ENCODE measurements at regions not wholly inside any gene's neighbourhood (a gene's known extent, or its start where the extent isn't known, plus 50 kb on each side); places are given as distances from the start of the nearest gene placed in this dataset.

DNA sequence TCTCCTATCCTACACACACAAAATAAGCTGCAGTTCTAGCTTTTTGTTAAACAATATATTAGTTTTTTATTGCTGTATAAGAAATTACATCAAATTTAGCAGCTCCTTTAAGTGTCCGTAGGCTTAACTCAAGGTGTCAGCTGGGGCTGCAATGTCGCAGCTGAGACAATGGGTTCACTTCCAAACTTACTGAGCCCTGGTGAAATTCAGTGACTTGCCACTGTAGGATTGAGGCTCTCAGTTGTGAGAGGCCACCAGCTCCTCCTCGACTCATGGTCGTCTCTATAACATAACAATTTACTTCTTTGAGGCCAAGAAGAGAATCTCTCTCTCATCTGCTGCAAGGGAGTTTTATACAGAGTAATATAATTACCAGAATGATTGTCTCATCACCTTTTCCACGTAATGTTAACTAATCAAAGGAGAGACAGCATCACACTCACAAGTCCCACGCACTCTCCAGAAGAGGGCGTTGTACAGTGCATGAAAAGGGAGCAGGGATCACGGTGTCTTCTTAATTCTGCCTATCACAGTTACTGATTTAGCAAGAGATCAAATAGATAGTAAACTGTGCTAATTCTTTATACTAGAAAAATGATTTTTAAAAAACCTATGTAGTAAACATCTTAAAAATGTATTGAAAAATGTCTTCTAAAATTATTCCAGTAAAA, 735.6 kb upstream of the GBE1 start:
- in situ Hi-C loops (cut with MboI; ENCODE audit: low sequenced_read_pairs in 4 of 4) (no loop called here), intact Hi-C loops (cut with DNase I; ENCODE audit: low total_unique reads) (no loop called here)
- H3K9me3 ChIP-seq = no peaks in the 10 kb centered on the region
- H3K27me3 ChIP-seq = no peaks in the 10 kb centered on the region
- no peak for DNase-seq
- TF ChIP-seq POLR2A (IDR thresholded peaks at IDR 0.05) (no peak), CTCF (IDR thresholded peaks at IDR 0.05 in 4 of 5, conservative IDR thresholded peaks at IDR 0.05 in 1 of 5) (no peak)
- no peak for ATAC-seq
- no peak overlapping the region for H3K27ac ChIP-seq
- no peaks in the 10 kb centered on the region for H3K36me3 ChIP-seq
- no peak overlapping the region for H3K4me3 ChIP-seq
- no peaks in the 10 kb centered on the region for H3K4me1 ChIP-seq

DNA sequence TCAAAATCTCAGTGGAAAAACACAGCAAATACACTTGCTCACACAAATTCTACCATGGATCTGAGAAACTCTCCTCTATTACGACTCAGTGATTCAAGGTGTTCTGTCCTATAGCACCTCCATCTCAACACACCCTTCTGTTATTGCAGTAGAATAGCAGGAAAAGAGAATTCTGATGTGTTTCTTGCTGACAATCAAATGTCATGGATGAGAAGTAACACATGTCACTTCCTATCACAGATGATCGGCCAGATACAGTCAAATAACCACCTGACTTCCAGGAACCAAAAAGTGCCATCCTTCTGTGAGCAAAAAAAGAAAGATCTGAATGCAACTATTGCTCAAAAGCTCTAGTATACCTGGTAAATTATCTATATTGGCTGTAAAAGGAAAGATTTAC, 734.2 kb upstream of the GBE1 start:
- intact Hi-C loops (cut with DNase I; ENCODE audit: low total_unique reads) (no loop called here), in situ Hi-C loops (cut with MboI; ENCODE audit: low sequenced_read_pairs in 4 of 4) (no loop called here)
- Histone ChIP-seq H3K4me3 (no peak overlapping the region), H3K27me3 (no peaks in the 10 kb centered on the region), H3K9me3 (no peaks in the 10 kb centered on the region), H3K27ac (no peak overlapping the region), H3K4me1 (no peaks in the 10 kb centered on the region), H3K36me3 (no peaks in the 10 kb centered on the region)
- no peak for DNase-seq
- no peak for ATAC-seq
- TF ChIP-seq CTCF (IDR thresholded peaks at IDR 0.05 in 4 of 5, conservative IDR thresholded peaks at IDR 0.05 in 1 of 5) (no peak), POLR2A (IDR thresholded peaks at IDR 0.05) (no peak)

GRCh38 chr3:82494977-82495489, 733.6 kb upstream of the GBE1 start:
- Histone ChIP-seq H3K4me3 (no peak overlapping the region), H3K27ac (no peak overlapping the region), H3K36me3 (no peaks in the 10 kb centered on the region), H3K4me1 (no peaks in the 10 kb centered on the region), H3K27me3 (no peaks in the 10 kb centered on the region), H3K9me3 (no peaks in the 10 kb centered on the region)
- TF ChIP-seq POLR2A (IDR thresholded peaks at IDR 0.05) = no peak
- TF ChIP-seq CTCF (IDR thresholded peaks at IDR 0.05 in 4 of 5, conservative IDR thresholded peaks at IDR 0.05 in 1 of 5) = no peak
- intact Hi-C loops (cut with DNase I; ENCODE audit: low total_unique reads) (no loop called here), in situ Hi-C loops (cut with MboI; ENCODE audit: low sequenced_read_pairs in 4 of 4) (no loop called here)
- ATAC-seq (no peak), DNase-seq (no peak)

- H3K36me3 ChIP-seq = no peaks in the 10 kb centered on the region
- DNase-seq (no peak), ATAC-seq (no peak)
- no peak overlapping the region for H3K27ac ChIP-seq
- no peak overlapping the region for H3K4me3 ChIP-seq
- H3K9me3 ChIP-seq = no peaks in the 10 kb centered on the region
- intact Hi-C loops (cut with DNase I; ENCODE audit: low total_unique reads) (no loop called here), in situ Hi-C loops (cut with MboI; ENCODE audit: low sequenced_read_pairs in 4 of 4) (no loop called here)
- no peaks in the 10 kb centered on the region for H3K4me1 ChIP-seq
- no peak for TF ChIP-seq POLR2A (IDR thresholded peaks at IDR 0.05)
- no peak for TF ChIP-seq CTCF (IDR thresholded peaks at IDR 0.05 in 4 of 5, conservative IDR thresholded peaks at IDR 0.05 in 1 of 5)
- no peaks in the 10 kb centered on the region for H3K27me3 ChIP-seq
These were observed 732.4 kb upstream of the GBE1 start for GRCh38 chr3:82493858-82494257.

DNA sequence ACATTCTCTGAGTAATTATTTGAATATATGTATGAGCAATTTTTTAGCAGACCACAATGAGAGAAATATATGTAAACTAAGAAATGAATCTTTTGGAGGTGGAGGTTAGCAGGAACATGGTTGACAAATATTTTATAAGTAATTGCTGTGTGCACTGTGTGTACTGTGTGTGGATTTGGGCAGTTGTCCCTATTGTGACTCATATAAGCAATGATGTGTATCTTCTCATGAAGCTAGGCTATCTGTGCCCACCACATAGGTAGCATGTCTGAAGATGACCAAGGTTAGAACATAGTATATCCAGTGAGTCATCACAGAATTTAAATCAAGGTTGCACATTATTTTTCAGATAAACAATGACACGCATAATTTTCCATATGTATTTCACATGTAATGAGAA, 713.9 kb upstream of the GBE1 start:
- DNase-seq = no peak
- no peak for TF ChIP-seq POLR2A (IDR thresholded peaks at IDR 0.05)
- no peak for TF ChIP-seq CTCF (IDR thresholded peaks at IDR 0.05 in 4 of 5, conservative IDR thresholded peaks at IDR 0.05 in 1 of 5)
- H3K9me3 ChIP-seq = no peaks in the 10 kb centered on the region
- ATAC-seq = no peak
- H3K4me1 ChIP-seq = no peaks in the 10 kb centered on the region
- H3K4me3 ChIP-seq = no peak overlapping the region
- no peak overlapping the region for H3K27ac ChIP-seq
- in situ Hi-C loops (cut with MboI; ENCODE audit: low sequenced_read_pairs in 4 of 4) (no loop called here), intact Hi-C loops (cut with DNase I; ENCODE audit: low total_unique reads) (no loop called here)
- H3K27me3 ChIP-seq = no peaks in the 10 kb centered on the region
- H3K36me3 ChIP-seq = no peaks in the 10 kb centered on the region
